Ammon's horn (tissue), 1 donor: ENCODE measurements at regions not wholly inside any gene's neighbourhood (a gene's known extent, or its start where the extent isn't known, plus 50 kb on each side); places are given as distances from the start of the nearest gene placed in this dataset.
"Not testable (repeated sequence)": the region's sequence is repeated elsewhere in the genome, so short reads cannot be mapped to it uniquely, and the experiment has no call there.

ENCODE experiments used
- DNase-seq: peaks from one replicate; pipeline ENCODE4 v3.0.0-alpha.2; 2016; ENCODE audit warnings: low spot score

- DNase-seq, result no peak
Measured at GRCh38 chr4:125262502-125262901, 52.3 kb upstream of the FAT4 start.

GRCh38 chr4:125262079-125262478 lies 52.7 kb upstream of the FAT4 start:
- no peak for DNase-seq

DNA sequence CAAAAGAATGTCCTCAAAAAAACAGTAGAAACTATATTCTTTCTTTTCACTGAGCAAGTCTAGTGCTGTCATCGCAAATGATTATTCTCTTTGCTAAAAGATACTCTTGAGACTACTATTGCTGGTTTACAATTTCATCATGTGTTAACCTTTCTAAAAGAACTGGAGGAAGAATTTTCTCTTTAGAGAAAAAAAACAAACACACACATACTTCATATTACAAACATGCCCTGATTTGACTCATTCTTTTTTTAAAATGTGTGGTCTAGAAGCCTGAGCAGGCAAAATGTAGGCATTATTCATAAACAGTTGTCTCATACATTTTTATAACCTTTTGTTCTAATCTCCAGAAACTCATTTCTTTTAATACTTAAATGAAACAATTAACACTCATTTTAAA lies 60.6 kb upstream of the FAT4 start:
- DNase-seq, result no peak

GRCh38 chr4:125244848-125245450 lies 69.8 kb upstream of the FAT4 start:
- no peak for DNase-seq

GRCh38 chr4:125243789-125244397 lies 70.9 kb upstream of the FAT4 start:
- DNase-seq, result no peak

DNA sequence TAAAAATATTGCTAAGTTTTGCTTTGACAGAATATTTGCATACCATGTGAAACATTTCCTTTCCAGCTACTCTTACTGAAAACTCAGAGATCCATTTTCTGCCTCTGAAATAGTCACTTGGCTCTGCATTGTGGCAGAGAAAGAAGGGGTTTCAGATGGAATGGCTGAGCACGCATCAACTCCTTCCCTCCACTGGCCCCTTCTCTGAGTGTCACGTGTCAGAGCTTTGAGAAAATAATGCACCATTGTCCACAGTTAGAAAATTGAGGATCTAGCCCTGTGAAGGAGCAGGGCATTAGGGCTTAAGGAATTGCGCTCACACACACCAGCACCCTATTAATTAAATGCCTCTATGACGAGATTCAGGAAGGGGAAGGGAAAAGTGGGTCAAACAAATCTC lies 78.8 kb upstream of the FAT4 start:
- DNase-seq, result peak; percentile 32

GRCh38 chr4:125231661-125232060 lies 83.1 kb upstream of the FAT4 start:
- no peak for DNase-seq

DNA sequence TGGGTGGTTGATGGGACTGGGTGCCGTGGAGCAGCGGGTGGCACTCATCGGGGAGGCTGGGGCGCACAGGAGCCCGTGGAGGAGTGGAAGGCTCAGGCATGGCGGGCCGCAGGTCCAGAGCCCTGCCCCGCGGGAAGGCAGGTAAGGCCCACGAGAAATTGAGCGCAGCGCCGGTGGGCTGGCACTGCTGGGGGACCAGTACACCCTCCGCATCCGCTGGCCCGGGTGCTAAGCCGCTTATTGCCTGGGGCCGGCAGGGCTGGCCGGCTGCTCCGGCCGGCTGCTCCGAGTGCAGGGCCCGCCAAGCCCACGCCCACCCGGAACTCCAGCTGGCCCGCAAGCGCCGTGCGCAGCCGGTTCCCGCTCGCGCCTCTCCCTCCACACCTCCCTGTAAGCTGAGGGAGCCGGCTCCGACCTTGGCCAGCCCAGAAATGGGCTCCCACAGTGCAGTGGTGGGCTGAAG lies 85.1 kb upstream of the FAT4 start:
- no peak for DNase-seq

GRCh38 chr4:125225806-125226205 lies 88.9 kb upstream of the FAT4 start:
- DNase-seq, result no peak

GRCh38 chr4:125200556-125200955 lies 114.2 kb upstream of the FAT4 start:
- DNase-seq, result no peak

DNA sequence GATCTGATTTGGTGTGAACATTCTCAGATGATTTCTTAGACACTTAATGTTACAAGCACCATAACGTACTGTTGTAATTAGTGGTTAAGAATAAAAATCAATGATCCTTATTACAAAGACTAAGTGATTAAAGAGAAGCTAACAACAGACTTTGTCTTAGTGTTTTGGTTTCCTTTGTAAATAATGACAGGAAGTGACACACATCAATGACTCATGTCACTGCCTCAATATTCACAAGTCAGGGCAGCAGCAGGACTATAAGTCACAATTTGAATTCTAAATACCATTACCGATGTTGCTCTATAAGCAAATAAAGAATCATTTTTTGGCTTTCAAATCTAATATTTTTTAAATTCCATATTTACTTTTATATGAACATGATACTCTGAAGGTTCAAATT lies 115.8 kb upstream of the FAT4 start:
- DNase-seq, result no peak

DNA sequence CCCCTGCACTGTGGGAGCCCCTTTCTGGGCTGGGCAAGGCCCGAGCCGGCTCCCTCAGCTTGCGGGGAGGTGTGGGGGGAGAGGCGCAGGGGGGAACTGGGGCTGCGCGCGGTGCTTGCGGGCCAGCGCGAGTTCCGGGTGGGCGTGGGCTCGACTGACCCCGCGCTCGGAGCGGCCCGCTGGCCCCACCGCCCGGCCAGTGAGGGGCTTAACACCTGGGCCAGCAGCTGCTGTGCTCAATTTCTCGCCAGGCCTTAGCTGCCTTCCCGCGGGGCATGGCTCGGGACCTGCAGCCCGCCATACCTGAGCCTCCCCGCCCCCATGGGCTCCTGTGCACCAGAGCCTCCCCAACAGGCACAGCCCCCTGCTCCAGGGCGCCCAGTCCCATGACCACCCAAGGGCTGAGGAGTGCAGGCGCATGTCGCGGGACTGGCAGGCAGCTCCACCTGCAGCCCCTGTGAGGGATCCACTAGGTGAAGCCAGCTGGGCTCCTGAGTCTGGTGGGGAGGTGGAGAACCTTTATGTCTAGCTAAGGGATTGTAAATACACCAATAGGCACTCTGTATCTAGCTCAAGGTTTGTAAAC lies 122.8 kb upstream of the FAT4 start:
- DNase-seq, result not testable (repeated sequence)

GRCh38 chr4:125191232-125191631 lies 123.5 kb upstream of the FAT4 start:
- DNase-seq, result no peak

GRCh38 chr4:125187226-125188176 lies 127.3 kb upstream of the FAT4 start:
- peak; percentile 16 for DNase-seq

DNA sequence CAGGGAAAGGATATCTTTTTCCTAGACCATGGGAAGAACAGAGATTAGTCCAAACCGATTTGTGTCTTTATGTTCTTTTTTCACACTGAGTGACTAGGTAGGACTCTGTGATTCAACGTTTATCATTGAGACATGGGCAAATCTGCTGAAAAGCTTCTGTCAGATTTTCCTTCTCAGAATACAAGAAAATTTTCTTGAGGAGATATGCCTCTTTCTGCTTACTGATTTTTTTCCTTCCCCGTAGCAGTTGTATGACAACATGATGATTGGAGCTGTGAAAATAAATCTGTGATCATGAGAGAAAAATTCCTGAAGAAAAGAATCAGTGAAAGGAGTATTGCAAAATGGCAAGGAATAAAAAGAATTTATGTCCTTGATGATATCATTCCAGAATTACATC lies 130.6 kb upstream of the FAT4 start:
- no peak for DNase-seq

DNA sequence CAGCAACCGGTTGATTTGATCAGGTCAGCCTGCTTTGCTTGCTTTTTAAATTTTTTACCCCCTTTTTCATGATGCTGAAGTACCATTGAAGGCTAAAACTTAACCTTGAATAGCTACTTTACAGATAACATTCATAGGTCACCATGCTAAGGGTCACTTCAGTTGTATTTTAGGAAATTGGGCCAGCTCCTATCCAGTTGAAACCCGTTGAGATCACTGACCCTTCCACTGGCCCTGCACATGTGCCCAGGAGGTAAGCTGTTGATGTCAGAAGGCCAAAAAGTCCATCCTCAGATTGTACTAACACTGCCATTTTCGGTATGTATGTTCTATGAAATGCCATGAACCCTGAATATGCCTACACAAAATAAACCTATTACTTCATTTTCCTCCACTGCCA lies 133.0 kb upstream of the FAT4 start:
- no peak for DNase-seq

DNA sequence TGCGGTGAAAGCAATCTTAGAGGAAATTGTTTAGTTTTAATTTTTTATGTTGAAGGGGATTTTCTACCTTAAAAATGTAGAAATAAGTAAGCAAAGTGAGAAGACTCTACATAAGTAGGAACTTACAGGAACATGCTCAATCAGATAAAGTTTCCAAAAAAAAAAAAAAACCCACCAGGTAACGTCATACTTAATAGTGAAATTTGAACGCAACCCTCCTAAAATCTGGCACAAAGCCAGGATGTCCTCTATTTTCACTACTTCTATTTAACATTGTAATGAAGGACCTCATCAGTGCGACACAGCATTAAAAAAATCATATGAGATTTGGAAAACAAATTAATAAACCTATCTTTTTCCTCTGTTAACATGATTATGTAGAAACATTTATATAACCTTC lies 135.0 kb upstream of the FAT4 start:
- DNase-seq, result no peak

- no peak for DNase-seq
Measured at GRCh38 chr4:125169192-125169591, 145.6 kb upstream of the FAT4 start.

DNA sequence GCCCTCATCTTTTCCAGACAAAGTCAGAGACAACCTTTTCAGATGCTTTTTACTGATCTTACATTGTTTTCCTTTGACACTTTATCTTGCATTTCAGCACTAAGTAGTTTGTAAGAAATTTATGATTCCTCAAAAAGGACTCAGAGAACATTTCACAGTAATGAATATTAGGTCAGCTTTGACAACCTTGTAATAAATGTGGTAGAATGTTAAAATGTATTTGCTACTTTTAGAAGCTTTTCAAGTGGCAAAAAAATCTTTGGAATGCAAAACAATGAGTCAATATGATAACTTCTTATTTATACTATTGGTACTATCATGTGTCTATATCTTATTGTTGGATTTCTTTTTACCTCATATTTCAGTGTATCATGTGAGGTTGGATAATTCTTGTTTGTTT lies 146.2 kb upstream of the FAT4 start:
- DNase-seq, result no peak

- DNase-seq, result not testable (repeated sequence)
Measured at GRCh38 chr4:125166012-125166411, 148.7 kb upstream of the FAT4 start.

DNA sequence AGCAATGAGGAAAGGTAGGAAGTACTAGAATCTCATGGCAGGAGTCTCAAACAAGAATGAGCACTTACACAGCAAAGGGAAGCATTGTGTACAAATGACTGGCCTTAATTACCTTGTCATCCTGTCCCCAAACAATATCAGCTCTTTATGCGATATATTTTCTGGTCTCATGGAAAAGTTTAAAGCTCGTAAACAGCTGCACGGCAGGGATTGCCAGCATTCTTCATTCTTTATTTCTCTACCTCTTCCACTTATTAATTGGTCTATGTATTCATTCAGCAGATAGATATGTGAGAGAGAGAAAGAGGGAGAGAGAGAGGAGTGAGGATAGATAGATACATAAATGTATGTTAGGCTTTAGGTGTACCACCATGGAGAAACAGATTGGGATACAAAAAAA lies 155.8 kb upstream of the FAT4 start:
- DNase-seq, result no peak

GRCh38 chr4:125155251-125155650 lies 159.5 kb upstream of the FAT4 start:
- no peak for DNase-seq
